ENCODE measurements at regions not wholly inside any gene's neighbourhood (a gene's known extent, or its start where the extent isn't known, plus 50 kb on each side); places are given as distances from the start of the nearest gene placed in this dataset.

DNA sequence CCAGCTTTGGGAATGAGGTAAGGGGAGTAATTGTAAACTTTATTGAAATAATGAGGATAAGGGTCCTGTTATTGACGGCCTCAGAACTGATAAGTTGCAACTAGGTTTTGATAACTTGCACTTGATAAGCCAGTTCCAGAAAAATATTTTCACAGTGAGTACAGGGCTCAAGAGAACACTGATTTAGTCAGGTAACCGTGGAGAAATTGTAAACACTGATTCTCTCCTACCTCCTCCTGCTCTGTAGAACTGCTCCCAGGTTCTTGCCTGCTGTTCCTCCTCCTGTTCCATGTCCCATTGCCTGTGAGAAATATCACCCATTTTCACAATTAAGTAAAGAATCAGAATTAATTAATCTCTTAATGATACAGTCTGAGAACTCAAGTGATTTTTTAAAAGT, 55.0 kb upstream of the CXXC4 start:
- DNase-seq, result no peak
- Histone ChIP-seq H3K27ac (no peak overlapping the region), H3K27me3 (replicated peaks in 1 of 7) (no peaks in the 10 kb centered on the region), H3K4me1 (no peaks in the 10 kb centered on the region), H3K36me3 (no peaks in the 10 kb centered on the region), H3K4me3 (no peak overlapping the region), H3K9me3 (no peaks in the 10 kb centered on the region)
- intact Hi-C loops (cut with DNase I; ENCODE audit: low total_unique reads), result no loop called here
- 67 to 81% (median 76%) methylated on average over 2 of the region's 2 CpGs for WGBS, 5 donors
- TF ChIP-seq CTCF (IDR thresholded peaks at IDR 0.05 in 8 of 11, conservative IDR thresholded peaks at IDR 0.05 in 3 of 11) (no peak), POLR2A (IDR thresholded peaks at IDR 0.05) (no peak), POLR2AphosphoS5 (IDR thresholded peaks at IDR 0.05) (no peak)

DNA sequence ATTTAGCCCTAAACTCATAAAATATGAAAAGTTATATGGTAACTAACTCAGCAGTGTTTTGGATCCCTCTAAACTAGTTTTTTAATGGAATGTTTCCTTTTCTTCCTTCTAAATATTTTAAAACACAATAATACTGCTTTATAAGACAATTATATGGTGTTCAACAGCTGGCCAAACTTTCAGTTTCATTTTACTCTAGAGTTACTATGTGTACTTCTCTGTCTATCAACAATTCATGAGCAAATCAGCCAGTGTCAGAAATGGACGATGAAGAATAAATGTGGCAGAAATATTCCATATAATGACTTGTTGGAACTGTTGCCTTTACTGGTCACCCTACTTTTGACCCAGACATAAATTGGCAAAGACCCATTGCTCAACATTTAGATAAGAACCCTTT, 64.8 kb upstream of the CXXC4 start:
- Histone ChIP-seq H3K36me3 (no peaks in the 10 kb centered on the region), H3K27me3 (replicated peaks in 1 of 7) (no peaks in the 10 kb centered on the region), H3K4me1 (no peaks in the 10 kb centered on the region), H3K9me3 (peaks cover 0 to 6% (median 0%) of the 10 kb centered on the region in 8 donors), H3K4me3 (no peak overlapping the region), H3K27ac (no peak overlapping the region)
- intact Hi-C loops (cut with DNase I; ENCODE audit: low total_unique reads), result no loop called here
- no peak for DNase-seq
- WGBS, 5 donors, result 50 to 78% (median 69%) methylated on average over 1 of the region's 1 CpG
- no peak for TF ChIP-seq POLR2A (IDR thresholded peaks at IDR 0.05)
- no peak for TF ChIP-seq POLR2AphosphoS5 (IDR thresholded peaks at IDR 0.05)
- TF ChIP-seq CTCF (IDR thresholded peaks at IDR 0.05 in 8 of 11, conservative IDR thresholded peaks at IDR 0.05 in 3 of 11), result no peak

DNA sequence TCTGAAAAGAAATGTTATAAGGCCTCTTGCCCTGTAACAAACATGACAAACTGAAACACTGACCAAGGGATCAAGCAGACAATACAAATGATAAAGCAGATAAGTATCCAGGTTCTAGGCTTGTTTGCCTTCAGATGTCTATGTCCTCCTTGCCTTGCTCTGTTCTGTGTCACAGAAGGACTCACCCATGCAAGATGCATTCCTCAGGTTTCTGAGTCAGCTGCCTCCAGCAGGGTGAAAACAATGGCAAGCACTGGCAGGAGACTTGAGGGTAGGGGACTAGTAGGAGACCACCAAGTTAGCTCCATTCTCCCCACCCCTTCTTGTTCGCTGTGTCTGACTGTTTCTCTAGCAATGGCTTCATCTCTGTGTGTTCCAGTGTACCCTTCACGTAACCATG, 76.6 kb upstream of the CXXC4 start:
- intact Hi-C loops (cut with DNase I; ENCODE audit: low total_unique reads), result no loop called here
- no peak overlapping the region for H3K4me3 ChIP-seq
- H3K9me3 ChIP-seq, result peaks cover 0 to 4% (median 0%) of the 10 kb centered on the region in 8 donors
- no peak for DNase-seq
- TF ChIP-seq CTCF (IDR thresholded peaks at IDR 0.05 in 8 of 11, conservative IDR thresholded peaks at IDR 0.05 in 3 of 11) (no peak), POLR2A (IDR thresholded peaks at IDR 0.05) (no peak), POLR2AphosphoS5 (IDR thresholded peaks at IDR 0.05) (no peak)
- no peaks in the 10 kb centered on the region for H3K36me3 ChIP-seq
- H3K4me1 ChIP-seq, result no peaks in the 10 kb centered on the region
- H3K27ac ChIP-seq, result no peak overlapping the region
- H3K27me3 ChIP-seq (replicated peaks in 1 of 7), result no peaks in the 10 kb centered on the region
- WGBS, 5 donors, result 73 to 96% (median 83%) methylated on average over 2 of the region's 2 CpGs

GRCh38 chr4:104574371-104574770, 79.7 kb upstream of the CXXC4 start:
- Histone ChIP-seq H3K4me3 (no peak overlapping the region), H3K9me3 (no peaks in the 10 kb centered on the region), H3K4me1 (no peaks in the 10 kb centered on the region), H3K27ac (no peak overlapping the region), H3K36me3 (no peaks in the 10 kb centered on the region), H3K27me3 (replicated peaks in 1 of 7) (no peaks in the 10 kb centered on the region)
- TF ChIP-seq POLR2A (IDR thresholded peaks at IDR 0.05) (no peak), POLR2AphosphoS5 (IDR thresholded peaks at IDR 0.05) (no peak), CTCF (IDR thresholded peaks at IDR 0.05 in 8 of 11, conservative IDR thresholded peaks at IDR 0.05 in 3 of 11) (no peak)
- intact Hi-C loops (cut with DNase I; ENCODE audit: low total_unique reads), result no loop called here
- 73 to 82% (median 76%) methylated on average over 4 of the region's 4 CpGs for WGBS, 5 donors
- no peak for DNase-seq
